Limb (tissue), 2 donors: ENCODE measurements at regions not wholly inside any gene's neighbourhood (a gene's known extent, or its start where the extent isn't known, plus 50 kb on each side); places are given as distances from the start of the nearest gene placed in this dataset.

Experiments used
- DNase-seq, 2 donors: peaks; one replicate each; pipeline ENCODE4 v3.0.0-alpha.2; 2016; ENCODE audit errors: extremely low spot score in 2 of 2

GRCh38 chr2:181241366-181241765 lies 215.8 kb upstream of the ITGA4 start:
- DNase-seq: no peak

DNA sequence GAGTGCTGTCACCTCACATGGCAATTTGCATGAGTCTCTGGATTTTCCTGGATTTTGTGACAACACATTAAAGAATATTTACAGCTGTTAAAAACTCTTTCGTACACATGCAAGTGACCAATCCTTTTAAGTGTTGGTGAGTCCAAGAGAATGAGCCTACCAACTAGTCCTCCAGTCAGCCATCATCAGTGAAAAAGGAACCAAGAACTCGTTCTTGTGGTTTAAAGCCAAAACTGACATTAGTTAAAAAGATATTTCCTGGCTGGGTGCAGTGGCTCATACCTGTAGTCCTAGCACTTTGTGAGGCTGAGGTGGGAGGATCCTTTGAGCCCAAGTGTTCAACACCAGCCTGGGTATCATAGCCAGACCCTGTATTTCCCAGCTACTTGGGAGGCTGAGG lies 215.4 kb upstream of the ITGA4 start:
- no peak for DNase-seq

GRCh38 chr2:181242262-181242661 lies 214.9 kb upstream of the ITGA4 start:
- DNase-seq: no peak

DNA sequence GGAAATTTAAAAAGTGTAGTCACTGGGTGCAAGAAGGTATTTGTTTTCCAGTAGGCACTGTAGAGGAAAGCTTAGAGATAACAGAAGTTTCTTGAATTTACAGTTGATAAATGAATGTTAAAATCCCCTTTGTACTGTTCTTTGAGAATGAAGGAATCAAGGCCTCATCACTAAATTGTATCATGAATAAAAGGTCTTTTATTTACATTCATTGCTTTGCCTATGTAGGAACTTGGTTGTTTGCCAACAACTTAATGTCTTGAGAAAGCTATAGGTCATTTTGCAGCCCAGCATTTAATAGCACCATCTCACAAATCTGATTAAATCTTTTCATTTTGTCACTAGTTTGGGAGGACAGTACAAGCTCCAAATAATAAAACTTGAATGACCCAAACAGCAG lies 213.9 kb upstream of the ITGA4 start:
- no peak for DNase-seq

DNA sequence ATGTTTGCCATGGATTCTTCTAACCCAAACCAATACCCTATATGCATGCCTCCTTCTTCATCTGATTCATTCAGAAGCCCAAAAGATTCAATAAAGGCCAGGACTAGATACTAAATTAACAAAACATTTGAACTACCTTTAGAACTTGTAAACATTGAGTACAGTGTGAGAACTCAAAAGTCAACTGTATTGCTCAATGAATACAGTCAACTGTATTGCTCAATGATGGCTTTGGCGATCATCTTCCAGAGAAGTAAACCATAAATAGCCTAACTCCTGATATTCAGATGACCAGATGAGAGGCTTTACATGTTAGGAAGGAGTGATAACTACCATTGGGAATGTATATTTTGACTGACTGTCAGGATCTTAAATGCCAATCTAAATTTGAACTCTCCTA lies 206.5 kb upstream of the ITGA4 start:
- no peak for DNase-seq

DNA sequence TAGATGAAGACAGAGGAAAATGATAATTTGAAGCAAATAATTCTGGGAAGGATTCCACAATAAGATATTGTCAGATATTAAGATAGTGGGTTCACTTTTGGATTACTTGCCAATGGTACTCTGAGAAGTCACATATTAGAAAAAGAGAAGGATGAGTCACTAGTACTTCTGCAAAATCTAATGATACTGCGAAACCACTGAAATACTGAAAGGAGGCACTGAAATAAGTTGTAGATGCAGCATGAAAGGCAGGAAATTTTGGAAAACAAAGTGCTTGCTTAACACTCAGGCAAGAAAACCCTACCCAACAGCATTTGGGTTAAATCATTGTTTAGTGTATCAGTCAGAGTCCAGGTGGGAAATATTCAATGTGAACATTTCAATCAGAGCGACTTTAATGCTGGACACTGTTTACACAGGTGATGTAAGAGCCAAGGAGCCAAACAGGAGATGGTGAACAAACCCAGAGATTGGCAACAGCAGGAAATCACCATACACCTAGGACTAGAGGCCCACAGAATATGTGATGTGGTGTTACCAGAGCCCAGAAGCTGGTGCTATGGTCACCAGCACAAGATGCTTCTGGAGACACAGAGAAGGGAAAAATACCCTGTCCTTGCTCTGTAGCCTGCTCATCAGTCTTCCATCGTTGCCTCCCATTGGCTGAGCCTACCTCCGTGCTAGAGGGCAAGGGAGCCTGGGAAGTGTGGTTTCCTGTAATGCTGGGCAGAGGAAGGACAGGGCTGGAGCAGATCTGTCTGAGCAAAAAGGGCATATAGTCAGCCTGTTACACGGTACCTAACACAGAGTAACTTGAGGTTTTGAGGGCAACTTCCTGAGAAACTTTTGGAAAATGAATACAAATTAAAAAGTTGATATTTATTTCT lies 204.7 kb upstream of the ITGA4 start:
- no peak for DNase-seq

- no peak for DNase-seq
Measured at GRCh38 chr2:181253438-181253837, 203.7 kb upstream of the ITGA4 start.

DNA sequence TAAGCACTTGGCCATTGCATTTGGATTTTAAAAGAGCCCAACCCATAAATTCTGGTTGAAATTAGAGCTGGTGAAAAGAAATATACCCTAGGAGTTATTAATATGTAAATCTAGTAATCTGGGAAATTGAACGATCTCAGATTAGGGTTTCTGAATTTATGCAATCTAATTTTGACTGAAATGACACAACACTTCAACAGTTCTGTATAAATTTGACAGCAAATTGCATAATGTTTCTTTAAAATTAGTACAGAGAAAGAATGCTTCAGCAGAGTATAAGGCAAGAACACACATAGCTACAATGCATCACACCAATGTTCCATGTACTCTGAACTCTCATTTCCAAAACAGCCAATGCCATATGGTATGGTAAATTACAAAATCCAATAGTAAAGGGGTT lies 201.5 kb upstream of the ITGA4 start:
- DNase-seq: no peak

GRCh38 chr2:181258720-181259119 lies 198.5 kb upstream of the ITGA4 start:
- DNase-seq: peak in 1 of 2 donors; percentile 41

DNA sequence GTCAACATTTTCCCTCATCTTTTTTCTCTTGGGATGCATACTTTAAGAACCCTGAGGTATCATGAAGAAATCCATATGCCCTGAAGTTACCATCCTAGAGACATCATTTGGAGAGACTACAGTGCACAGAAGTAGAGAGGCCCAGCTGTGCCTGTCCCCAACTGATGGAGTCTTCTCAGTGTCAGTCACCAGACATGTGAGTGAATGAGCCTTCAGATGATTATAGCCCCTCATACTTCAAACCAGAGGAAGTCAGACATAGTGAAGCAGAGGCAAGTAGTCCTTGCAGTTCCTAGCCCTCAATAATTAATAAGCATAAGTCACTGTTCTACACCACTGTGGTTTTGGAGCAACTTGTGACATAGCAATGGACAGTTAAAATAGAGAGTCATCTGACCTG lies 194.4 kb upstream of the ITGA4 start:
- no peak for DNase-seq

DNA sequence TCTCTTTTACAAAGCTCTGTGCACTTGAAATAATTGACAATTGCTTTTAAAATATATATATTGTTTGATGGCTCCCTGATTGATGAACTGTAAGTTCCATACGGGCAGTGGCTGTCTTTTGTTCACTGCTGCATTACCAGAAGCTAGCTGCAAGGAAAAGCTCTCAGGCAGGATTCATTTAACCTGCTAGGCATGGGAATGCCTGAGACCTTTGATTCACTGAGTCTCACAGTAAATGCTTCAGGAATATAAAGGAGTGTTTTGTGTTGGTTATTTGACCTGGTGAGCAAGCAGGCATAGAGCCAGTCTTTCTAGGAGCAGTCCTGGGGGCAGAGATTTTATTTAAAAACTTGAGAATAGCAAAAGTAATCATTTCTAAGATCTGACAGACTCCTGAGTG lies 193.2 kb upstream of the ITGA4 start:
- DNase-seq: no peak

DNA sequence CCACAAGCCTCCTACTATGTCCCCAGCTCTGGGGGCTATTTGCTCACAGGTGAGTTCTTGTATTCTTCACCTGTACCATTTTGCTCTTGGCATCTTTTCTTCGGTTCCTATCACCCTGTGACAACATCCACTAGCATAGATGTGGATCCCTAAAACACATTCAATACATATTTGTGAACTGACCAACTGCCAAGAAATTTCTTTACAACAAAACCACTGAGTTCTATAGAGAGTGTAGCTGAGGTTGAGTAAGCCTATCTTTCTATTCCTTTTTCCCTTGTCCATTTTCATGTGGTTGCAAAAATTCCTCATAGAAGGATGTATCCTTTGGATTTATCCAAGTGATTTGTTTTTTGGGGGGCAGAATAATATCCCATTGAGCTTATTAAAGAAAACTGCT lies 192.7 kb upstream of the ITGA4 start:
- DNase-seq: no peak

DNA sequence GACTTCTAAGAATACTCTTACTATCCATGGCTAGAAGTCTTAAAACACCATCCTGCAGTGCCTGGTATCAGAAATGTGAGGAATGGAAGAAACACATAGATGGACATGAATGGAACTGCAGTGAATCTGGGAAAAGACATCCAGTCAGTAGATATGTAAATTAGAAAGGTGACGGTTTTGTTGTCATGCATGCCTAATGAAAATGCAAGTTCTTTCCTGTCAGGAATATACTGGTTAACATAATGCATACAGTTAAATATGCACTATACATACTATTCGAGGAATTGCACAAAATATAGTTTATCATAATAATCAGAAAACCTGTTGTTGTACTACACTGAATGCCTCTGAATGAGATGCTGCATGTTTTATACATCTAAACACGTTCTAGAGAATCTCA lies 190.6 kb upstream of the ITGA4 start:
- no peak for DNase-seq

- no peak for DNase-seq
Measured at GRCh38 chr2:181268174-181268867, 188.9 kb upstream of the ITGA4 start.

DNA sequence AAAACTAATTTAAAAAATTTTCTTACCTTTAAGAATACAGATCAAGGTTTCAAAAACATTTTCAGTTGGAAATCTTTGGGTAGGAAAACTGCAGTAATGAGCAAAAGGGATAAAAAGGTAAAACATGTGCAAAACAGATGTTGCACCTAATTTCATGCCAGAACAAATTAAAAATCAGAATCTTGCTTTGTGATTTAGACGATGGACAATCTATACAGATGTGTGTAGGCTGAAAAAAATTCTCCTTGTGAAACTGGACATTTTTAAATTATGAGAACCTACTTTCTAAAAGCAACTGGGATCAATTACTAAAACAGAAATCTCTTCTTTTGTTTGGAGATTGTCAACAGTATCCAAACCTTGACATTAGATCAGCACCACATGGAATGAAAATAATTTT lies 183.2 kb upstream of the ITGA4 start:
- DNase-seq: no peak

DNA sequence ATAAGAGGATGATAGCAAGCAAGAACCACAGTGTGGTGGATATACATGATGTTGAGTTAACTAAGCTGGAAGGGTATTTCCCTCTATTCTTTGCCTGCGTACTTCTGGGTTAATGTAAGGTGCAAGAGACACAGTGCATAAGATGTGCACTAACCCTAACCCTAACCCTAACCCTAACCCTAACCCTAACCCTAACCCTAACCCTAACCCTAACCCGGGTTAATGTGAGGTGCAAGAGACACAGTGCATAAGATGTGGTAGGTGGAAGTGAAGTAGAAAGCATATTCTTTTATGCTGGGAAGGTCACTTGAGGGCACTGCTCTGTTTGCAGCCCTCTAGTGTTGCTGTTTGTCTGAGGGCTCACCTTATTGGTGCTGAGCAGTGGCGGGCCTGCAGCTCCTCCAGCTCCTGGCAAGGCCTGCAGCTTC lies 181.5 kb upstream of the ITGA4 start:
- no peak for DNase-seq

DNA sequence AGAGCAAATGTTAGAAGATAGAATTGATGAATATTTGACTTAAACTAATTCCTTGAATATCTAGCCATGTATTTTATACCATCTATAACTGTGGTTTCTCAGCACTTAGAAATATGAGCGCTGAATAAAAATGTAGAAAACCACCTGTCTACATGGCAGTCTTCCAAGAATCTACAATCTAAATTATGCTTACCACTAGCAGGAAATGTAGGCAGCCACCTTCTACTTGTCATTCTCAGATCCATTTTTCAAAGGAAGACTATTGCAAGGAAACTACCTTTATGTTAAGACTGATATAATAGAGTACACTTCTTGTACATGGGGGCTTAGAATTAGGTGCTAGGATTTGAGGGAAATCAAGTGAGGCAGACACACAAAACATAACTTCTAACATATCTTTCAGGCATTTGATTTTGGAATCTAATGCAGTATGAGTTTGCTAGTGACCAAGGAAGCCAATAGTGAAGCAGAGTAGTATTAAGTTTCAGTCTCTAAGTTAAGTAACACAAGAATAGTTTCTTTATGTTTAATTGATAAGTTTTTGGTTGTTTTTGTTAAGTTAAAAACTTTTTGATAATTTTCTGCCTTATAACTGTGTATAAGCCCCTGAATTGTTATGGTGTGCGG lies 175.9 kb upstream of the ITGA4 start:
- DNase-seq: no peak

- no peak for DNase-seq
Measured at GRCh38 chr2:181285116-181285515, 172.1 kb upstream of the ITGA4 start.

GRCh38 chr2:181289698-181290097 lies 167.5 kb upstream of the ITGA4 start:
- no peak for DNase-seq

DNA sequence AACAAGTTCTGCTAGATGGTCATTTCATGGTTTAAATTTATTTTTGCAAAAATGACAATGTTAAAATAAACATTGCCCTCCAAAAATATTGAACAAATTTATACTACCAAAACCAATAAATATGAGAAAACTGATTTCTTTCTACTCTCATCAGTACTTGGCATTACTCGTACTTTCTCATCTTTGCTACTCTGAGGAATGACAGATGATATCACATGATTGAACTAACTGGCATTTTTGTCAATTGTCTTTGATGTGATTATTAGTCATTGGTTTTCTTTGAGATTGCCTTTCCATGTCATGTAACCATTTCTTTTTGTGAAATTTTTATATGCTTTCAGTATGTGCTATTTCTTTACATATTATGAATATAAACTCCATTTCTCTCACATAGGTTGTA lies 167.0 kb upstream of the ITGA4 start:
- DNase-seq: no peak

GRCh38 chr2:181294979-181295378 lies 162.2 kb upstream of the ITGA4 start:
- no peak for DNase-seq

GRCh38 chr2:181300600-181301291 lies 156.4 kb upstream of the ITGA4 start:
- DNase-seq: no peak
